Stomach (tissue), 4 donors: ENCODE measurements at regions not wholly inside any gene's neighbourhood (a gene's known extent, or its start where the extent isn't known, plus 50 kb on each side); places are given as distances from the start of the nearest gene placed in this dataset.

Experiments used
- CTCF ChIP-seq, 7 experiments: fragments of 450-650 bp in 4 of 7; fragments of 200-600 bp in 3 of 7; sonication (generic) in 3 of 7; IDR thresholded peaks; one replicate each; pipeline ENCODE4 v1.5.1; 2016 to 2019; ENCODE audit warnings: antibody characterized with exemption in 7 of 7, control low read depth in 2 of 7, mild to moderate bottlenecking in 1 of 7
- EP300 ChIP-seq: sonication (generic); formaldehyde crosslinking; IDR thresholded peaks from one replicate; pipeline ENCODE4 v1.6.1; 2017; ENCODE audit warnings: antibody characterized with exemption
- POLR2A ChIP-seq, 4 donors: fragments of 450-650 bp; IDR thresholded peaks; one replicate each; pipeline ENCODE4 v1.6.1; 2016; ENCODE audit warnings: antibody characterized with exemption in 4 of 4, control low read depth in 2 of 4, mild to moderate bottlenecking in 1 of 4, moderate library complexity in 1 of 4
- POLR2AphosphoS5 ChIP-seq, 3 donors: sonication (generic); formaldehyde crosslinking; IDR thresholded peaks; one replicate each; pipeline ENCODE4 v1.6.1; 2016; ENCODE audit warnings: antibody characterized with exemption in 3 of 3

GRCh38 chr1:162991444-162991843, 77.7 kb upstream of the RGS4 start:
- no peak for TF ChIP-seq CTCF (IDR thresholded peaks at IDR 0.05)
- TF ChIP-seq POLR2AphosphoS5 (IDR thresholded peaks at IDR 0.05) = no peak
- no peak for TF ChIP-seq POLR2A (IDR thresholded peaks at IDR 0.05)
- TF ChIP-seq EP300 = no peak
